ENCODE measurements at regions not wholly inside any gene's neighbourhood (a gene's known extent, or its start where the extent isn't known, plus 50 kb on each side); places are given as distances from the start of the nearest gene placed in this dataset.

GRCh38 chr13:71067165-71067815, 799.7 kb downstream of the DACH1 start:
- intact Hi-C loops (cut with DNase I; ENCODE audit: low total_unique reads) (no loop called here), in situ Hi-C loops (cut with MboI; ENCODE audit: low pct_ligation_motif_present in 1 of 4, low pct_unique_long_range_greater_than_20kb in 1 of 4, low sequenced_read_pairs in 3 of 4) (no loop called here)
- Histone ChIP-seq H3K4me1 (no peaks in the 10 kb centered on the region), H3K27ac (no peak overlapping the region), H3K9me3 (no peaks in the 10 kb centered on the region), H3K27me3 (no peaks in the 10 kb centered on the region), H3K4me3 (no peak overlapping the region), H3K36me3 (no peaks in the 10 kb centered on the region)
- 17 to 84% methylated on average over 1 to 3 of the region's 3 CpGs for WGBS, 2 donors (ENCODE audit: low coverage in 1 of 2)
- no peak for DNase-seq
- no peak for TF ChIP-seq POLR2A (IDR thresholded peaks at IDR 0.05)
- TF ChIP-seq POLR2AphosphoS5 (IDR thresholded peaks at IDR 0.05), result no peak
- no peak for TF ChIP-seq CTCF (IDR thresholded peaks at IDR 0.05)
- no peak for TF ChIP-seq EP300 (IDR thresholded peaks at IDR 0.05; ENCODE audit: low read depth)

- H3K36me3 ChIP-seq, result no peaks in the 10 kb centered on the region
- H3K9me3 ChIP-seq, result peaks cover 0 to 6% of the 10 kb centered on the region in 2 donors
- 70 to 72% methylated on average over 2 to 4 of the region's 4 CpGs for WGBS, 2 donors (ENCODE audit: low coverage in 1 of 2)
- in situ Hi-C loops (cut with MboI; ENCODE audit: low pct_ligation_motif_present in 1 of 4, low pct_unique_long_range_greater_than_20kb in 1 of 4, low sequenced_read_pairs in 3 of 4) (no loop called here), intact Hi-C loops (cut with DNase I; ENCODE audit: low total_unique reads) (no loop called here)
- no peak for DNase-seq
- no peak for TF ChIP-seq POLR2AphosphoS5 (IDR thresholded peaks at IDR 0.05)
- TF ChIP-seq EP300 (IDR thresholded peaks at IDR 0.05; ENCODE audit: low read depth), result no peak
- TF ChIP-seq POLR2A (IDR thresholded peaks at IDR 0.05), result no peak
- no peak for TF ChIP-seq CTCF (IDR thresholded peaks at IDR 0.05)
- H3K27ac ChIP-seq, result no peak overlapping the region
- no peaks in the 10 kb centered on the region for H3K27me3 ChIP-seq
- no peak overlapping the region for H3K4me3 ChIP-seq
- no peaks in the 10 kb centered on the region for H3K4me1 ChIP-seq
Measured at GRCh38 chr13:71056581-71056980, 810.4 kb downstream of the DACH1 start.

GRCh38 chr13:71055644-71056043, 811.4 kb downstream of the DACH1 start:
- no peaks in the 10 kb centered on the region for H3K36me3 ChIP-seq
- H3K4me1 ChIP-seq, result no peaks in the 10 kb centered on the region
- TF ChIP-seq POLR2AphosphoS5 (IDR thresholded peaks at IDR 0.05), result no peak
- TF ChIP-seq CTCF (IDR thresholded peaks at IDR 0.05), result no peak
- TF ChIP-seq POLR2A (IDR thresholded peaks at IDR 0.05), result no peak
- TF ChIP-seq EP300 (IDR thresholded peaks at IDR 0.05; ENCODE audit: low read depth), result no peak
- no peak for DNase-seq
- no peak overlapping the region for H3K27ac ChIP-seq
- H3K9me3 ChIP-seq, result peaks cover 0 to 6% of the 10 kb centered on the region in 2 donors
- H3K4me3 ChIP-seq, result no peak overlapping the region
- H3K27me3 ChIP-seq, result no peaks in the 10 kb centered on the region
- intact Hi-C loops (cut with DNase I; ENCODE audit: low total_unique reads) (no loop called here), in situ Hi-C loops (cut with MboI; ENCODE audit: low pct_ligation_motif_present in 1 of 4, low pct_unique_long_range_greater_than_20kb in 1 of 4, low sequenced_read_pairs in 3 of 4) (no loop called here)
- 87% methylated on average over 3 of the region's 3 CpGs; no CpG with 5 or more reads in 1 of the 2 donors for WGBS, 2 donors (ENCODE audit: low coverage in 1 of 2)

- in situ Hi-C loops (cut with MboI; ENCODE audit: low pct_ligation_motif_present in 1 of 4, low pct_unique_long_range_greater_than_20kb in 1 of 4, low sequenced_read_pairs in 3 of 4) (no loop called here), intact Hi-C loops (cut with DNase I; ENCODE audit: low total_unique reads) (no loop called here)
- no peaks in the 10 kb centered on the region for H3K36me3 ChIP-seq
- WGBS, 2 donors (ENCODE audit: low coverage in 1 of 2), result 88 to 91% methylated on average over 1 of the region's 1 CpG
- TF ChIP-seq POLR2AphosphoS5 (IDR thresholded peaks at IDR 0.05) (no peak), CTCF (IDR thresholded peaks at IDR 0.05) (no peak), EP300 (IDR thresholded peaks at IDR 0.05; ENCODE audit: low read depth) (no peak), POLR2A (IDR thresholded peaks at IDR 0.05) (no peak)
- no peaks in the 10 kb centered on the region for H3K4me1 ChIP-seq
- H3K4me3 ChIP-seq, result no peak overlapping the region
- H3K27ac ChIP-seq, result no peak overlapping the region
- H3K27me3 ChIP-seq, result no peaks in the 10 kb centered on the region
- H3K9me3 ChIP-seq, result peaks cover 0 to 6% of the 10 kb centered on the region in 2 donors
- DNase-seq, result no peak
Measured at GRCh38 chr13:71055047-71055446, 812.0 kb downstream of the DACH1 start.
